CD4-positive, alpha-beta memory T cell (primary cell): ENCODE measurements at regions not wholly inside any gene's neighbourhood (a gene's known extent, or its start where the extent isn't known, plus 50 kb on each side); places are given as distances from the start of the nearest gene placed in this dataset.

Experiments
- CTCF ChIA-PET: fragments of 350-600 bp; sonication (Branson Sonifier 250); formaldehyde crosslinking; loops from one replicate; lab custom pipeline; 2021; ENCODE audit warnings: inconsistent platforms; ENCODE audit not compliant: partially characterized antibody; lab: Charles Lee
- POLR2A ChIA-PET: fragments of 350-600 bp; sonication (Branson Sonifier 250); formaldehyde crosslinking; loops from one replicate; lab custom pipeline; 2021; ENCODE audit not compliant: partially characterized antibody; lab: Charles Lee
- DNase-seq, 5 donors: peaks; one replicate each; pipeline versions ENCODE4 v3.0.0 to v3.0.0-alpha.2; 2020 to 2022; ENCODE audit warnings: mixed read lengths in 1 of 5
- H3K27ac ChIP-seq: one replicate; pipeline ENCODE4 v1.7.0; 2013; ENCODE audit warnings: low read depth, low read length
- H3K27me3 ChIP-seq: 2 replicates; pipeline ENCODE4 v1.7.0; 2013; ENCODE audit warnings: mild to moderate bottlenecking, low read length, moderate library complexity; ENCODE audit not compliant: insufficient read depth
- H3K36me3 ChIP-seq: 2 replicates; pipeline ENCODE4 v1.7.0; 2013; ENCODE audit warnings: mild to moderate bottlenecking, low read length, moderate library complexity; ENCODE audit not compliant: insufficient read depth
- H3K4me1 ChIP-seq: 2 replicates; pipeline ENCODE4 v1.7.0; 2013; ENCODE audit warnings: mild to moderate bottlenecking, low read length, moderate library complexity; ENCODE audit not compliant: insufficient read depth
- H3K4me3 ChIP-seq, 2 donors: one replicate each; pipeline ENCODE4 v1.7.0; 2013; ENCODE audit warnings: low read length in 2 of 2, mild to moderate bottlenecking in 1 of 2
- H3K9me3 ChIP-seq, 2 donors: one replicate each; pipeline ENCODE4 v1.7.0; 2013; ENCODE audit warnings: low read length in 2 of 2, control low read depth in 1 of 2; ENCODE audit not compliant: control insufficient read depth in 1 of 2
- H3K27ac Mint-ChIP-seq, 7 donors: one replicate each; pipeline ENCODE4 v1.8.0; 2020 to 2021; ENCODE audit warnings: mixed read lengths in 7 of 7, mild to moderate bottlenecking in 6 of 7, inconsistent platforms in 3 of 7, moderate library complexity in 3 of 7
- H3K27me3 Mint-ChIP-seq, 2 donors: one replicate each; pipeline ENCODE4 v1.8.0; 2020 to 2021; ENCODE audit warnings: mixed read lengths in 2 of 2
- H3K36me3 Mint-ChIP-seq, 2 donors: one replicate each; pipeline ENCODE4 v1.8.0; 2020 to 2021; ENCODE audit warnings: mixed read lengths in 2 of 2, inconsistent platforms in 1 of 2, mild to moderate bottlenecking in 1 of 2
- H3K4me1 Mint-ChIP-seq, 4 donors: one replicate each; pipeline ENCODE4 v1.8.0; 2020 to 2021; ENCODE audit warnings: mixed read lengths in 4 of 4, mild to moderate bottlenecking in 1 of 4
- H3K4me3 Mint-ChIP-seq, 8 donors: one replicate each; pipeline ENCODE4 v1.8.0; 2020 to 2021; ENCODE audit warnings: mixed read lengths in 8 of 8, mild to moderate bottlenecking in 7 of 8, moderate library complexity in 6 of 8, inconsistent platforms in 3 of 8
- H3K9me3 Mint-ChIP-seq, 8 donors: one replicate each; pipeline ENCODE4 v1.8.0; 2020 to 2021; ENCODE audit warnings: mixed read lengths in 8 of 8, mild to moderate bottlenecking in 5 of 8, inconsistent platforms in 3 of 8, moderate library complexity in 1 of 8
- intact Hi-C: fragments of 100-400 bp; cut with micrococcal nuclease; formaldehyde crosslinking; loops from one replicate; pipeline ENCODE4 v1.15.1; 2023

DNA sequence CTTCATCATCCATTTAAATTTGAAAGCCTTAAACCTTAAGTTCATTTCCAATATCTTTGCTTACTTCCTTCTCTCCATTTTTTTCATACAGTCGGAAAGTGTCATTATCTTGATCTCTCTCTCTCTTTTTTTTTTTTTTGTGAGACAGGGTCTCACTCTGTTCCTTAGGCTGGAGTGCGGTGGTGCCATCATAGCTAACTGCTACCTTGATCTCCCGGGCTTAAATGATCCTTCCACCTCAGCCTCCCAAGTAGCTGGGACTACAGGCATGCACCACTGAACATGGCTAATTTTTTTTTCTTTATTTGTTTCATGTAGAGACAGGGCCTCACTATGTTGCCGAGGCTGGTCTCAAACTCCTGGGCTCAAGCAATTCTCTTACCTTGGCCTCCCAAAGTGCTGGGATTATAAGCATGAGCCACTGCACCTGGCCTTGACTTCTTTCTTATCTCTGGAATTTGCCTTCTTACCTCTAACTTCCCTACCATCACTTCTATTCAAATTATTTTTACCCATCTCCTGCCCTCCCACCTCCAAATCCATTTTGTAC lies 222.2 kb downstream of the MYCN start:
- peaks cover 0 to 2% of the 10 kb centered on the region in 2 donors for H3K27me3 Mint-ChIP-seq
- CTCF ChIA-PET, result no interaction called here

GRCh38 chr2:16161768-16162490 lies 221.6 kb downstream of the MYCN start:
- no peaks in the 10 kb centered on the region for H3K27me3 ChIP-seq
- DNase-seq, result no peak
- no peaks in the 10 kb centered on the region for H3K36me3 ChIP-seq
- H3K27me3 Mint-ChIP-seq, result peaks cover 0 to 2% of the 10 kb centered on the region in 2 donors
- POLR2A ChIA-PET, result no interaction called here
- intact Hi-C loops, result no loop called here
- H3K27ac Mint-ChIP-seq, result no peak overlapping the region
- H3K4me3 Mint-ChIP-seq, result no peak overlapping the region
- H3K27ac ChIP-seq, result no peak overlapping the region
- CTCF ChIA-PET, result no interaction called here
- no peaks in the 10 kb centered on the region for H3K9me3 ChIP-seq
- H3K36me3 Mint-ChIP-seq, result no peaks in the 10 kb centered on the region
- no peak overlapping the region for H3K4me3 ChIP-seq
- no peaks in the 10 kb centered on the region for H3K4me1 ChIP-seq
- H3K4me1 Mint-ChIP-seq, result no peaks in the 10 kb centered on the region
- H3K9me3 Mint-ChIP-seq, result no peaks in the 10 kb centered on the region

More for the DNA sequence above, 222.2 kb downstream of the MYCN start:
- DNase-seq, result no peak
- Mint-ChIP-seq H3K27ac (no peak overlapping the region), H3K9me3 (peaks cover 0 to under 1% (median 0%) of the 10 kb centered on the region in 8 donors), H3K4me3 (no peak overlapping the region), H3K36me3 (no peaks in the 10 kb centered on the region), H3K4me1 (no peaks in the 10 kb centered on the region)
- Histone ChIP-seq H3K4me3 (no peak overlapping the region), H3K36me3 (no peaks in the 10 kb centered on the region), H3K9me3 (no peaks in the 10 kb centered on the region), H3K27me3 (no peaks in the 10 kb centered on the region), H3K27ac (no peak overlapping the region), H3K4me1 (no peaks in the 10 kb centered on the region)
- POLR2A ChIA-PET, result no interaction called here
- intact Hi-C loops, result no loop called here

DNA sequence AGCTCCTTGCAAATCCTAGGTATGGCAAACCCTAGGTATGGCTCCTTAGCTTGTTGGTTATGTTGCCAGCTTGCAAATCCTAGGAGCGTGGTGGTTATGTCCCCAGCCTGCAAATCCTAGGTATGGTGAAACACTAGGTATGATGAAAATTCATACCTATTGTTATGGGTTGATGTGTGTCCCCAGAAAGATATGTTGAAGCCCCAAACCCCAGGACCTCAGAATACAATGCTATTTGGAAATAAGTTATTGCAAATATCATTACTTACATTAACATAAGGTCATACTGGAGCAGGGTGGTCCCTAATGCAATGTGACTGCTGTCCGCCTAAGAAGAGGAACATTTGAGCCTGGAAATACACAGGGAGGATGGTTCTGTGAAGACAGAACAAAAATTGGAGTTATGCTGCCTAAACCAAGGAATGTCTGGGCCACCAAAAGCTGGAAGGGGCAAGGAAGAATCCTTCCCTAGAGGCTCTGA lies 220.8 kb downstream of the MYCN start:
- Mint-ChIP-seq H3K36me3 (no peaks in the 10 kb centered on the region), H3K4me1 (no peaks in the 10 kb centered on the region), H3K27me3 (peaks cover 0 to 2% of the 10 kb centered on the region in 2 donors), H3K4me3 (no peak overlapping the region), H3K9me3 (no peaks in the 10 kb centered on the region), H3K27ac (no peak overlapping the region)
- Histone ChIP-seq H3K36me3 (no peaks in the 10 kb centered on the region), H3K4me1 (no peaks in the 10 kb centered on the region), H3K9me3 (no peaks in the 10 kb centered on the region), H3K27me3 (no peaks in the 10 kb centered on the region), H3K27ac (no peak overlapping the region), H3K4me3 (no peak overlapping the region)
- ChIA-PET CTCF (no interaction called here), POLR2A (no interaction called here)
- intact Hi-C loops, result no loop called here
- DNase-seq, result no peak

DNA sequence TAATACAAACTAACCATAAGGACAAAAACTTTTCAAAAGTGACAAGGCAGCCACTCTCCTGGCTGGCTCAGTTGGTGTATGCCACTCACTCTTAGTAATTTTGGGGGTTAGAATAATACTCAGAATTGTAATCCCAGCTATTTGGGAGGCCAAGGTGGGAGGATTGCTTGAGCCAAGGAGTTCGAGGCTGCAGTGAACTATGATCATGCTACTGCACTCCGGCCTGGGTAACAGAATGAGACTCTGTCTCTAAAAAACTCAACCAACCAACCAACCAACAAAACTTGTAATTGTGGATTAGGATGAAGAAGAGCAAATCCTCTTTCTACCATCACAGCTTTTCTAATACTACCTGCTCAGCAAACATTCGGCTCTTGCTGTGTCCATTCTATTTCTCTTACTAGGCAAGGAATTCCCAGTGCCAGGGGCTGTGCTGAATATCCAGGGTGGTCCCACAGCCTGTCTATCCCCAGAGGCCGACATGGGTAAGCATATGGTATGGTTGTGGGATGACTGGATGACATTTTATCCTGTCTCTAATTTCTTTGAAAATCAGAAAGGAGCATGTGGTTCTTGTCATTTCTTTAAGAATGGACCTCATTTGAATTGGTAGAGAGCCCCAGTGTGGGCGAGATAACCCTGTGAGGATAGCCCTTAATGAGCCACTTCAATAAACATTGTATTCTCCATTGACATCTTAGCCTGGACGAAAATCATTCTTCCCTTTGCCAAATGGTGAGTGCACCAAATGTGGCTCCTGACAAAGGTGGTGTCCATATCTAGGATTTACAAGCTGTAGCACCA lies 220.1 kb downstream of the MYCN start:
- DNase-seq, result no peak
- ChIA-PET CTCF (no interaction called here), POLR2A (no interaction called here)
- Histone ChIP-seq H3K4me1 (no peaks in the 10 kb centered on the region), H3K4me3 (no peak overlapping the region), H3K36me3 (no peaks in the 10 kb centered on the region), H3K27ac (no peak overlapping the region), H3K9me3 (no peaks in the 10 kb centered on the region), H3K27me3 (no peaks in the 10 kb centered on the region)
- H3K4me1 Mint-ChIP-seq, result no peaks in the 10 kb centered on the region
- H3K27ac Mint-ChIP-seq, result no peak overlapping the region
- H3K36me3 Mint-ChIP-seq, result no peaks in the 10 kb centered on the region
- no peak overlapping the region for H3K4me3 Mint-ChIP-seq
- intact Hi-C loops, result no loop called here
- peaks cover 0 to under 1% (median 0%) of the 10 kb centered on the region in 8 donors for H3K9me3 Mint-ChIP-seq
- peaks cover 0 to 2% of the 10 kb centered on the region in 2 donors for H3K27me3 Mint-ChIP-seq

DNA sequence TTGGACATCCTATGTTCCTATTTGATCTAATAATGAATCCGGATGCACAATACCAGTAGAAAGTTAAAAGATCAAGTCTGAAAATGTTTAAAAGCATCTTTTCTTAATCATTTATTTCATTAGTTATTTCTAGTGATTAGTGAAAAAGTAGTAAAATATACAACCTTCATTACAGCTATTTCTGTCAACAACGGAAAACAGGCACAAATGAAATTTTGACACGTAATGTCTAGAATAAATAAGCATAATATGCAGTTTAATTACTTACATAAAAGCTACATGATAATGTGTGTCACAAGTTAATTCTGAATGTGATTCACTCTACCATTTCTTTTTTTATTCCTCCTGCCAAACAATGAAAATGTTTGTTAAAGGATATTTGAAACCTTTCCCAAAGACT lies 216.1 kb downstream of the MYCN start:
- no peak for DNase-seq
- Mint-ChIP-seq H3K4me1 (no peaks in the 10 kb centered on the region), H3K27ac (no peak overlapping the region), H3K4me3 (no peak overlapping the region), H3K36me3 (no peaks in the 10 kb centered on the region), H3K27me3 (peaks cover 0 to 4% of the 10 kb centered on the region in 2 donors), H3K9me3 (peaks cover 0 to 3% (median 0%) of the 10 kb centered on the region in 8 donors)
- H3K4me3 ChIP-seq, result no peak overlapping the region
- POLR2A ChIA-PET, result no interaction called here
- CTCF ChIA-PET, result no interaction called here
- no peaks in the 10 kb centered on the region for H3K36me3 ChIP-seq
- no peaks in the 10 kb centered on the region for H3K4me1 ChIP-seq
- H3K27ac ChIP-seq, result no peak overlapping the region
- no peaks in the 10 kb centered on the region for H3K9me3 ChIP-seq
- H3K27me3 ChIP-seq, result no peaks in the 10 kb centered on the region
- intact Hi-C loops, result no loop called here

GRCh38 chr2:16155766-16156165 lies 215.4 kb downstream of the MYCN start:
- Mint-ChIP-seq H3K4me3 (no peak overlapping the region), H3K36me3 (no peaks in the 10 kb centered on the region), H3K27me3 (peaks cover 0 to 4% of the 10 kb centered on the region in 2 donors), H3K4me1 (no peaks in the 10 kb centered on the region), H3K27ac (no peak overlapping the region), H3K9me3 (peaks cover 0 to 4% (median 0%) of the 10 kb centered on the region in 8 donors)
- no peaks in the 10 kb centered on the region for H3K36me3 ChIP-seq
- DNase-seq, result no peak
- ChIA-PET POLR2A (no interaction called here), CTCF (no interaction called here)
- no peak overlapping the region for H3K27ac ChIP-seq
- no peaks in the 10 kb centered on the region for H3K9me3 ChIP-seq
- intact Hi-C loops, result no loop called here
- H3K27me3 ChIP-seq, result no peaks in the 10 kb centered on the region
- H3K4me1 ChIP-seq, result no peaks in the 10 kb centered on the region
- H3K4me3 ChIP-seq, result no peak overlapping the region

- H3K4me3 ChIP-seq, result no peak overlapping the region
- H3K27me3 Mint-ChIP-seq, result peaks cover 0 to 4% of the 10 kb centered on the region in 2 donors
- no peak for DNase-seq
- H3K4me1 ChIP-seq, result no peaks in the 10 kb centered on the region
- no peaks in the 10 kb centered on the region for H3K36me3 Mint-ChIP-seq
- POLR2A ChIA-PET, result no interaction called here
- no peaks in the 10 kb centered on the region for H3K36me3 ChIP-seq
- CTCF ChIA-PET, result no interaction called here
- H3K27ac Mint-ChIP-seq, result no peak overlapping the region
- H3K9me3 Mint-ChIP-seq, result peaks cover 0 to 4% (median 0%) of the 10 kb centered on the region in 8 donors
- H3K4me1 Mint-ChIP-seq, result no peaks in the 10 kb centered on the region
- H3K27me3 ChIP-seq, result no peaks in the 10 kb centered on the region
- no peak overlapping the region for H3K27ac ChIP-seq
- intact Hi-C loops, result no loop called here
- no peak overlapping the region for H3K4me3 Mint-ChIP-seq
- H3K9me3 ChIP-seq, result no peaks in the 10 kb centered on the region
These were observed 215.0 kb downstream of the MYCN start for GRCh38 chr2:16155366-16155765.
